Amygdala (tissue), 56 donors: ENCODE measurements at regions not wholly inside any gene's neighbourhood (a gene's known extent, or its start where the extent isn't known, plus 50 kb on each side); places are given as distances from the start of the nearest gene placed in this dataset.
"Not testable (repeated sequence)": the region's sequence is repeated elsewhere in the genome, so short reads cannot be mapped to it uniquely, and the experiment has no call there.

Experiments used
- DNase-seq, 56 donors: peaks; one replicate each; lab custom pipeline; 2025; lab: John Stamatoyannopoulos, UW

DNA sequence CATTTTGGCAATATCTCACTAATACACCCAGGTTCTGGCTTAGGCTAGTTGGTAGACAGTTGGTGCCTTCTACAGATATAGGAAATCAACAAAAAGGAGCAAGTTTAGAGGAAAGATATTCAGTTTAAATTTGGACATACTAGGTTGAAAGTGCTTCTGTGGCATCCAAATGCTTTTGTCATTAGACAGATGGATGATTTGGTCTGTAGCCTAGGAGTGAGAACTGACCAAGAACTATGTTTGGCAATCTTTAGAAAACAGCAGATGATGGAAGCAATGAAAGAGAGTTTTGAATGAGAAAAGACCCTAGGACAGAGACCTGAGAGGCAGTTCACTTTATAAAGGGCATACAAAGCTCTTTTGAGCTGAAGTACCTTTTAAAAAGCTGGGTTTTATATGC lies 201.3 kb upstream of the FSHR start:
- DNase-seq, result no peak

- DNase-seq, result no peak
These were observed 197.2 kb upstream of the FSHR start for GRCh38 chr2:49351560-49351959.

- no peak for DNase-seq
These were observed 189.3 kb upstream of the FSHR start for GRCh38 chr2:49343638-49344037.

- DNase-seq, result no peak
These were observed 187.8 kb upstream of the FSHR start for GRCh38 chr2:49342156-49342555.

DNA sequence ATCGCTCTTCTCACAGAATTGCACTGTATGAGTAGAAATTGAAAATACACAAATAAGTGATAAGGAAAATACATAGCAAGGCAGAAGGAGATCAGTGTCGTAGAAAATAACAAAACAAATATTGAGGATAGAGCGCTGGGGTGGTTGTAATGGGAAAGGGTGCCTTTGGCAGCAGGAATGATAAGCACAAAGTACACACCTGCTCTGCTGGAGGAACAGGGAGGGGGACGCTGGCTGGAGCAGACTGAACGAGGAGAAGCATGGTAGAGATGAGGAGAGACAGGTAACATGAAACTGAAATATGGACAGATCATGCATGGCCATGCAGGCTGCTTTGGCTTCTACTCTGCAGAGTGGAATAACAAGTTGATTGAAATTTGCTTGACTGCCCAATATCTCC lies 181.2 kb upstream of the FSHR start:
- no peak for DNase-seq

- no peak for DNase-seq
These were observed 178.1 kb upstream of the FSHR start for GRCh38 chr2:49332415-49332814.

- no peak for DNase-seq
These were observed 164.2 kb upstream of the FSHR start for GRCh38 chr2:49318531-49318930.

DNA sequence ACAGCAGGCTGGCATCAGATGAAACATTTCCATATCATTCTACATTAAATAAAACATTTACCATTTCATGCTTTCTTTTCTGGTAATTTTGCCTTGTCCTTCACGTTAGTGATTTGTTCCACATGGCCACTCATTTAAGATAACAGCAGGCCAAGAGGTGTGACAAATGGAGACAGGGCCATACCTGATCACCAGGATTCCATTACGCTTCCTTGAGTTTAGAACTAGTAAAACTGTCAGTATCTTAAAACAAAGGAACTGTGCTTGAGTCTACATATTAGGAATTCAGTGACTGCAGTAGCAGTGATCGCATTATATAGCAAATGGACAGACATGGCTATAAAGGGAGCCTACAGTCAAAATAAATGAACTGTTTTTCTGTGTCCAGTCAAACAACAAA lies 155.1 kb upstream of the FSHR start:
- DNase-seq, result no peak

GRCh38 chr2:49306925-49307324 lies 152.6 kb upstream of the FSHR start:
- DNase-seq, result no peak

- not testable (repeated sequence) for DNase-seq
These were observed 144.4 kb upstream of the FSHR start for GRCh38 chr2:49298693-49299092.

DNA sequence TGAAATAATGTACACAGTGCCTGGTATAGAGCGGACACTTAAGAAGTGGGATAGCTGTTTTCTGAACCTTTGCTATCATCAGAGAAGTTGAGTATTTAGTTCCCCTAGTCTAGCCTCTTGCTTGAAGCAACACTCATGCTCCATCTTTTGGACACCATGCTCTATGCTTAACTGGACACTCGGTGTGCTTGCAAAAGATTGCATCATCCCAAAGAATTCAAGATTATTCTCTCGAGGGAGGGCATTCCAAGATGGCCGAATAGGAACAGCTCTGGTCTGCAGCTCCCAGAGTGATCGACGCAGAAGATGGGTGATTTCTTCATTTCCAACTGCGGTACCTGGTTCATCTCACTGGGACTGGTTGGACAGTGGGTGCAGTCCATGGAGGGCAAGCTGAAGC lies 143.9 kb upstream of the FSHR start:
- DNase-seq, result no peak

- DNase-seq, result peak in 4 of 56 donors; percentile 2 to 25 (median 9)
These were observed 142.0 kb upstream of the FSHR start for GRCh38 chr2:49296107-49296867.

GRCh38 chr2:49294225-49294624 lies 139.9 kb upstream of the FSHR start:
- no peak for DNase-seq

GRCh38 chr2:49291619-49292018 lies 137.3 kb upstream of the FSHR start:
- no peak for DNase-seq

- DNase-seq, result no peak
These were observed 135.4 kb upstream of the FSHR start for GRCh38 chr2:49289711-49290110.

DNA sequence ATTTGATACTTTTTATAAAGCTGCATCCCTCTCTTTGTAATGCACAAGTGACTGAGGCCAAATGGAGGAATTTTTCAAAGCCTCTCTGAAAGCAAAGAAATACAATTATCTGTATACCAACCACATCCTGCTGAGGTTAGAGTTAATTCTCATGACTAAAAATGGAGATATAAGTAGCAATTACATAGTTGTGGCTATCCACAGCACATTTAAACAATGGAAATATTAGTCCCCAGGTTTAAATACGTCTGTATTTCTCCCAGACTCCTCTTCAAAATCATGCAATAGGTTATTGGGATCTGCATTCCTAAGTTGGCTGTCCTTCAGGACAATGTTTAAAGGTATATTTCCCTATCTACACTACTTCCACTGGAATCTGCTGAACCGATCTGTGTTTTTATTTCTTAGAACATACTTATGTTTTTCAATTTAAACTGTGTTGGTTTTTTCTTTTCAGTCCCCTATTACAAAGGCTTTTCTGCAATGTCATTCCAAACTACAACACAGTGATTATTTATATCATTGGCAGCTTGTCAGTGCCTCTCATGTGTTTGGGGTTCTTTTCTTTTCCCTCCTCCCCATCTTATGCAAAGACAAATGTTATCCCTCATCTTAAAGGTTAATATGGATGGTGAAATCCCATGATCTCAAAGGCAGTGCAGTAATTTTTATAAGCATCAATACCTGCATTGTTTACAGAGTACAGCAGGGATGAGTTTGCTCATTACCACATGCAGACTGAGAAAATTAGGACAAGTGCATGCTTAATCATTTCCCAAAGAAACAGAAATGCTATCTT lies 134.8 kb upstream of the FSHR start:
- DNase-seq, result peak in 1 of 56 donors; percentile 13

DNA sequence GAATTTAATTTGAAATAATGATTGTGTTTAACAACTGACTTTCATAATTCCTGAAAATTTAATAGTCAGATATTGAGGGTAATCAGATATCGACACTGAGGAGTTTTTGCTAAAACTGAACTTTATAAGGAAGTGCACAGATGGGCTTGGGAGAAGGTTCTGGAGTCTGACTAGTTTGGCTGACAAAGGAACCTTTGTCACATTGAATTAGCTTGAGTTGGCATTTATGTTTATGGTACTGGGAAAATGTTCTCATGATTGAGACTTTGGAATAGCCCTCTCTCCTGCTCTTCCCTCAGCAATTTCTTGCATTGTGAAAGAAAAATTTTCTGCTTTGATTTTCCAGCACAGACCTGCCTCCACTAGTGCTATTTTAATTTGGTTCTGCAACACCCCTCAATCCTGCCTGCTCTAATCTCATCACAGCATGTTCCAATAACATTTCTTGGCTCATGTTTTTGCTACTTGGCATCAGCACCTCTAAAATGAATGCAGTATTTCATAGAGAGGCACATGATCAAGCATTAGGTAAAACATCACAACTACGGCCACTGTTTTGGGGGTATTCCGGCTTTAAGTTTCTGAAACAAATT lies 133.9 kb upstream of the FSHR start:
- peak in 11 of 56 donors; percentile 5 to 44 (median 28) for DNase-seq

- no peak for DNase-seq
These were observed 132.4 kb upstream of the FSHR start for GRCh38 chr2:49286726-49287125.

GRCh38 chr2:49286045-49286444 lies 131.7 kb upstream of the FSHR start:
- no peak for DNase-seq

DNA sequence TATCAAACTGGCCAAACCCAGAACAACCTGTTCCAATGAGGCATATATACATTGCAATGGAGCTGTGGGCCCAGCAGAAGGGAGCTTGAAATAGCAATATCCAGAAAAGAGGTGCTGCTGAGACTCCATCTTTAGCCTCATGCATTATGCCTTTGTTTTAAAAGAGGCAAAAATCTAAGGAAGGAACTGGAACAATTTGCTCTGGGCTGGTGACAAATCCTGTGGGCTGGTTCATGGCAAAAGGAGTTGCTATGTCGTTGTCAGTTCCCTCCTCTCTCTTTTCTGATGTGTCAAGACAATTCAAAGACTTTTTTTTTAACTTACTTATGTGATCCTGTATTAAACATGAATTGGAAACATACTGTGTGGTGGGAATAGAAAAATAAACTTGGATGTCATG lies 124.2 kb upstream of the FSHR start:
- no peak for DNase-seq

DNA sequence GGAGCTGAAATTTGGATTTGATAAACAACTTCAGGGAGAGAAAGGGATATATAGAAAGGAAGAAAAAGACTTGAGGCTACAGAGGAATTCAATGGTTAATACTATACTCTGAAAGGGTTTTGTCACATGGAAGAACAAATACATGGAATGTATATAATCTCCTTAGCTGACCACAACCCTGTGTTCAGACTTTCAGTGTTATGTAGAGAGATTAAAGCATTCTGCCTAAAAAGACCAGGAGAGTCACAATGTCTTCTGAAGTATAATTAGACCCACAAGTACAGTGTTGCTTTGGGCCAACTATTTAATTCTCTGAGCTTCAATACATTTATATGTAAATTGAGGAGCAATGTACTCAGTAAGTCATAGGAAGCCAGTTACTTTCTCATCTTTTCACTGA lies 123.8 kb upstream of the FSHR start:
- no peak for DNase-seq
